HEK293 (cell line): ENCODE measurements at regions not wholly inside any gene's neighbourhood (a gene's known extent, or its start where the extent isn't known, plus 50 kb on each side); places are given as distances from the start of the nearest gene placed in this dataset.

Source experiments
- CTCF ChIA-PET: fragments of 350-600 bp; formaldehyde crosslinking; extraction: SDS; loops from one replicate; lab custom pipeline; 2021; ENCODE audit warnings: antibody characterized with exemption; lab: Yijun Ruan, JAX
- POLR2A ChIA-PET: fragments of 300-600 bp; formaldehyde crosslinking; extraction: SDS; loops from one replicate; lab custom pipeline; 2020; ENCODE audit warnings: antibody characterized with exemption, inconsistent platforms; lab: Yijun Ruan, JAX
- H3K27ac ChIP-seq: fragments of 200-500 bp; sonication (Bioruptor generic); 2 replicates; pipeline ENCODE4 v1.5.1; 2014; ENCODE audit warnings: low read depth, low read length, control low read depth, inconsistent platforms; ENCODE audit errors: extremely low read depth
- H3K36me3 ChIP-seq, 2 experiments: fragments of 200-500 bp in 1 of 2; sonication (Bioruptor generic) in 1 of 2; 1 replicate in 1 of 2; 2 replicates in 1 of 2; pipeline ENCODE4 v1.5.1; 2014 to 2017; ENCODE audit warnings: inconsistent platforms in 2 of 2, low read length in 2 of 2; ENCODE audit not compliant: control insufficient read depth in 2 of 2, insufficient read depth in 1 of 2
- H3K4me1 ChIP-seq: fragments of 200-500 bp; sonication (Bioruptor generic); 2 replicates; pipeline ENCODE4 v1.5.1; 2014; ENCODE audit warnings: mild to moderate bottlenecking, low read length, inconsistent platforms; ENCODE audit not compliant: control insufficient read depth, insufficient read depth
- H3K4me3 ChIP-seq: 2 replicates; pipeline ENCODE4 v1.5.1; 2011; ENCODE audit warnings: low read depth, mild to moderate bottlenecking, control low read depth, low read length, moderate library complexity
- H3K9me3 ChIP-seq: fragments of 200-500 bp; sonication (Bioruptor generic); 2 replicates; pipeline ENCODE4 v1.5.1; 2014; ENCODE audit warnings: low read depth, low read length, inconsistent platforms; ENCODE audit not compliant: control insufficient read depth, insufficient read depth
- GFI1B ChIP-seq: fragments of 450-650 bp; formaldehyde crosslinking; IDR thresholded peaks from 2 replicates; pipeline ENCODE4 v1.5.1; 2016; ENCODE audit warnings: missing biosample characterization, missing genetic modification characterization
- KLF16 ChIP-seq: fragments of 450-650 bp; formaldehyde crosslinking; IDR thresholded peaks from 2 replicates; pipeline ENCODE4 v1.5.1; 2017; ENCODE audit warnings: missing biosample characterization, missing genetic modification characterization
- ZBTB17 ChIP-seq: fragments of 450-650 bp; formaldehyde crosslinking; IDR thresholded peaks from 2 replicates; pipeline ENCODE4 v1.5.1; 2016; ENCODE audit warnings: missing biosample characterization, missing genetic modification characterization
- ZBTB20 ChIP-seq: fragments of 450-650 bp; formaldehyde crosslinking; IDR thresholded peaks from 2 replicates; pipeline ENCODE4 v1.5.1; 2016; ENCODE audit warnings: missing biosample characterization, missing genetic modification characterization
- ZFP3 ChIP-seq: fragments of 450-650 bp; formaldehyde crosslinking; IDR thresholded peaks from 2 replicates; pipeline ENCODE4 v1.5.1; 2016; ENCODE audit warnings: low read depth, missing biosample characterization, missing genetic modification characterization
- ZFP37 ChIP-seq: fragments of 450-650 bp; formaldehyde crosslinking; IDR thresholded peaks from 2 replicates; pipeline ENCODE4 v1.5.1; 2016; ENCODE audit warnings: missing biosample characterization, missing genetic modification characterization
- ZFP69B ChIP-seq: fragments of 450-650 bp; formaldehyde crosslinking; IDR thresholded peaks from 2 replicates; pipeline ENCODE4 v1.5.1; 2016; ENCODE audit warnings: missing biosample characterization, missing genetic modification characterization
- ZNF561 ChIP-seq: fragments of 450-650 bp; IDR thresholded peaks from 2 replicates; pipeline ENCODE4 v1.5.1; 2018; ENCODE audit warnings: missing biosample characterization, missing genetic modification characterization, borderline replicate concordance
- ZNF621 ChIP-seq: fragments of 450-650 bp; formaldehyde crosslinking; IDR thresholded peaks from 2 replicates; pipeline ENCODE4 v1.5.1; 2017; ENCODE audit warnings: missing biosample characterization, missing genetic modification characterization
- ZNF660 ChIP-seq: fragments of 450-650 bp; IDR thresholded peaks from 2 replicates; pipeline ENCODE4 v1.5.1; 2018; ENCODE audit warnings: missing biosample characterization, mild to moderate bottlenecking, missing genetic modification characterization
- TF ChIP-seq, protein P1 (sequence below): fragments of 450-650 bp; formaldehyde crosslinking; IDR thresholded peaks from 2 replicates; pipeline ENCODE4 v1.5.1; 2016; ENCODE audit warnings: missing biosample characterization, missing genetic modification characterization
- TF ChIP-seq, protein P2 (sequence below): fragments of 450-650 bp; formaldehyde crosslinking; IDR thresholded peaks from 2 replicates; pipeline ENCODE4 v1.5.1; 2017; ENCODE audit warnings: missing biosample characterization, missing genetic modification characterization
- TF ChIP-seq, protein P3 (sequence below): fragments of 450-650 bp; formaldehyde crosslinking; IDR thresholded peaks from 2 replicates; pipeline ENCODE4 v1.5.1; 2016; ENCODE audit warnings: missing biosample characterization, missing genetic modification characterization, borderline replicate concordance
- TF ChIP-seq, protein P4 (sequence below): fragments of 450-650 bp; formaldehyde crosslinking; IDR thresholded peaks from 2 replicates; pipeline ENCODE4 v1.5.1; 2016; ENCODE audit warnings: missing biosample characterization, missing genetic modification characterization, low read depth
- TF ChIP-seq, protein P5 (sequence below): fragments of 450-650 bp; formaldehyde crosslinking; IDR thresholded peaks from 2 replicates; pipeline ENCODE4 v1.5.1; 2016; ENCODE audit warnings: missing biosample characterization, missing genetic modification characterization
- TF ChIP-seq, protein P6 (sequence below): fragments of 450-650 bp; formaldehyde crosslinking; optimal IDR thresholded peaks from 2 replicates; pipeline ENCODE3; 2016; ENCODE audit warnings: missing biosample characterization, mild to moderate bottlenecking, missing genetic modification characterization

DNA sequence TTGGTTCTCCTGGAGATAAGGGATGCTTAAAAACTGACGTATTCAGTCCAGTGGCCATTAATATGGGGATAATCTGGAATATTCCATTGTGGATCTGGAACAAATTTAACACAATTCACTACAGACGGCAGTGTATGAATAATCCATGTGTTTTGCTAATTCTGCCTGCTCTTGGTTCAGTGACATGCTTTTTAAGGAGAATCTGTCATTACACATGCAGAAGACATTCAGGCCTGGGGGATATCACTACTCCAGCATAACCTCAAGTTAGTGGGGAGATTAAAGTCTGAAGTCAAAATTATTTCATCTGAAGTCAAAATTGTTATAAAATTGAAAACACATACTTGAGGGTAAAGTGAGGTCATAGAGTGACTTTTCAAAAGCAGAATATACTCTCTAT, 789.3 kb downstream of the USP25 start (continued):
- TF ChIP-seq, protein P1, sequence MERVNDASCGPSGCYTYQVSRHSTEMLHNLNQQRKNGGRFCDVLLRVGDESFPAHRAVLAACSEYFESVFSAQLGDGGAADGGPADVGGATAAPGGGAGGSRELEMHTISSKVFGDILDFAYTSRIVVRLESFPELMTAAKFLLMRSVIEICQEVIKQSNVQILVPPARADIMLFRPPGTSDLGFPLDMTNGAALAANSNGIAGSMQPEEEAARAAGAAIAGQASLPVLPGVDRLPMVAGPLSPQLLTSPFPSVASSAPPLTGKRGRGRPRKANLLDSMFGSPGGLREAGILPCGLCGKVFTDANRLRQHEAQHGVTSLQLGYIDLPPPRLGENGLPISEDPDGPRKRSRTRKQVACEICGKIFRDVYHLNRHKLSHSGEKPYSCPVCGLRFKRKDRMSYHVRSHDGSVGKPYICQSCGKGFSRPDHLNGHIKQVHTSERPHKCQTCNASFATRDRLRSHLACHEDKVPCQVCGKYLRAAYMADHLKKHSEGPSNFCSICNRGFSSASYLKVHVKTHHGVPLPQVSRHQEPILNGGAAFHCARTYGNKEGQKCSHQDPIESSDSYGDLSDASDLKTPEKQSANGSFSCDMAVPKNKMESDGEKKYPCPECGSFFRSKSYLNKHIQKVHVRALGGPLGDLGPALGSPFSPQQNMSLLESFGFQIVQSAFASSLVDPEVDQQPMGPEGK, result no peak
- TF ChIP-seq, protein P2, sequence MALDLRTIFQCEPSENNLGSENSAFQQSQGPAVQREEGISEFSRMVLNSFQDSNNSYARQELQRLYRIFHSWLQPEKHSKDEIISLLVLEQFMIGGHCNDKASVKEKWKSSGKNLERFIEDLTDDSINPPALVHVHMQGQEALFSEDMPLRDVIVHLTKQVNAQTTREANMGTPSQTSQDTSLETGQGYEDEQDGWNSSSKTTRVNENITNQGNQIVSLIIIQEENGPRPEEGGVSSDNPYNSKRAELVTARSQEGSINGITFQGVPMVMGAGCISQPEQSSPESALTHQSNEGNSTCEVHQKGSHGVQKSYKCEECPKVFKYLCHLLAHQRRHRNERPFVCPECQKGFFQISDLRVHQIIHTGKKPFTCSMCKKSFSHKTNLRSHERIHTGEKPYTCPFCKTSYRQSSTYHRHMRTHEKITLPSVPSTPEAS (tag by site-specific recombination), result no peak
- no peak for TF ChIP-seq ZFP37 (tag by site-specific recombination)
- TF ChIP-seq, protein P3, sequence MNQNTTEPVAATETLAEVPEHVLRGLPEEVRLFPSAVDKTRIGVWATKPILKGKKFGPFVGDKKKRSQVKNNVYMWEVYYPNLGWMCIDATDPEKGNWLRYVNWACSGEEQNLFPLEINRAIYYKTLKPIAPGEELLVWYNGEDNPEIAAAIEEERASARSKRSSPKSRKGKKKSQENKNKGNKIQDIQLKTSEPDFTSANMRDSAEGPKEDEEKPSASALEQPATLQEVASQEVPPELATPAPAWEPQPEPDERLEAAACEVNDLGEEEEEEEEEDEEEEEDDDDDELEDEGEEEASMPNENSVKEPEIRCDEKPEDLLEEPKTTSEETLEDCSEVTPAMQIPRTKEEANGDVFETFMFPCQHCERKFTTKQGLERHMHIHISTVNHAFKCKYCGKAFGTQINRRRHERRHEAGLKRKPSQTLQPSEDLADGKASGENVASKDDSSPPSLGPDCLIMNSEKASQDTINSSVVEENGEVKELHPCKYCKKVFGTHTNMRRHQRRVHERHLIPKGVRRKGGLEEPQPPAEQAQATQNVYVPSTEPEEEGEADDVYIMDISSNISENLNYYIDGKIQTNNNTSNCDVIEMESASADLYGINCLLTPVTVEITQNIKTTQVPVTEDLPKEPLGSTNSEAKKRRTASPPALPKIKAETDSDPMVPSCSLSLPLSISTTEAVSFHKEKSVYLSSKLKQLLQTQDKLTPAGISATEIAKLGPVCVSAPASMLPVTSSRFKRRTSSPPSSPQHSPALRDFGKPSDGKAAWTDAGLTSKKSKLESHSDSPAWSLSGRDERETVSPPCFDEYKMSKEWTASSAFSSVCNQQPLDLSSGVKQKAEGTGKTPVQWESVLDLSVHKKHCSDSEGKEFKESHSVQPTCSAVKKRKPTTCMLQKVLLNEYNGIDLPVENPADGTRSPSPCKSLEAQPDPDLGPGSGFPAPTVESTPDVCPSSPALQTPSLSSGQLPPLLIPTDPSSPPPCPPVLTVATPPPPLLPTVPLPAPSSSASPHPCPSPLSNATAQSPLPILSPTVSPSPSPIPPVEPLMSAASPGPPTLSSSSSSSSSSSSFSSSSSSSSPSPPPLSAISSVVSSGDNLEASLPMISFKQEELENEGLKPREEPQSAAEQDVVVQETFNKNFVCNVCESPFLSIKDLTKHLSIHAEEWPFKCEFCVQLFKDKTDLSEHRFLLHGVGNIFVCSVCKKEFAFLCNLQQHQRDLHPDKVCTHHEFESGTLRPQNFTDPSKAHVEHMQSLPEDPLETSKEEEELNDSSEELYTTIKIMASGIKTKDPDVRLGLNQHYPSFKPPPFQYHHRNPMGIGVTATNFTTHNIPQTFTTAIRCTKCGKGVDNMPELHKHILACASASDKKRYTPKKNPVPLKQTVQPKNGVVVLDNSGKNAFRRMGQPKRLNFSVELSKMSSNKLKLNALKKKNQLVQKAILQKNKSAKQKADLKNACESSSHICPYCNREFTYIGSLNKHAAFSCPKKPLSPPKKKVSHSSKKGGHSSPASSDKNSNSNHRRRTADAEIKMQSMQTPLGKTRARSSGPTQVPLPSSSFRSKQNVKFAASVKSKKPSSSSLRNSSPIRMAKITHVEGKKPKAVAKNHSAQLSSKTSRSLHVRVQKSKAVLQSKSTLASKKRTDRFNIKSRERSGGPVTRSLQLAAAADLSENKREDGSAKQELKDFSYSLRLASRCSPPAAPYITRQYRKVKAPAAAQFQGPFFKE (tag by site-specific recombination), result no peak
- TF ChIP-seq ZNF561 (tag by site-specific recombination), result no peak
- no peak for TF ChIP-seq ZBTB20
- no peak for TF ChIP-seq ZFP69B (tag by site-specific recombination)

DNA sequence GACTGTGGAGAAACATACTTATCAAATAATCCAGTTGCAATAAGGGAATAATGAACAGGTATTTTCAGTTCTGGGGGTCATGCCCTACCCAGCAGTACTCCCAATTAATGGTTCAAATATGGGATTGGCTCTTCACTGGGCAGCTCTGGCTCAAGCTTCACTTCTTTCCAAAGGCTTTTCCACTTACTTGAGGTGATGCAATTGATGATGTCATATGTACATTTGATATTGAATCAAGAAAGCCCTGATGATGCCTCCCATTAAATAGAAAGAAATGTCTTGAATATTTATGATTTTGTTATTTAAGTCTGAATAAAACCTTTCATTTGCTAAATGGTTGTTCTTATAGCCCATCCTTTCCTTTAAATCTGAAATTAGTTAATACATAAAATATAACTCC, 789.9 kb downstream of the USP25 start:
- peaks cover 3% of the 10 kb centered on the region; the same call in 1 of the 2 replicates for H3K9me3 ChIP-seq
- POLR2A ChIA-PET, result no interaction called here
- H3K4me1 ChIP-seq, result peaks cover 6% of the 10 kb centered on the region
- TF ChIP-seq ZFP3 (tag by site-specific recombination), result no peak
- TF ChIP-seq, protein P4, sequence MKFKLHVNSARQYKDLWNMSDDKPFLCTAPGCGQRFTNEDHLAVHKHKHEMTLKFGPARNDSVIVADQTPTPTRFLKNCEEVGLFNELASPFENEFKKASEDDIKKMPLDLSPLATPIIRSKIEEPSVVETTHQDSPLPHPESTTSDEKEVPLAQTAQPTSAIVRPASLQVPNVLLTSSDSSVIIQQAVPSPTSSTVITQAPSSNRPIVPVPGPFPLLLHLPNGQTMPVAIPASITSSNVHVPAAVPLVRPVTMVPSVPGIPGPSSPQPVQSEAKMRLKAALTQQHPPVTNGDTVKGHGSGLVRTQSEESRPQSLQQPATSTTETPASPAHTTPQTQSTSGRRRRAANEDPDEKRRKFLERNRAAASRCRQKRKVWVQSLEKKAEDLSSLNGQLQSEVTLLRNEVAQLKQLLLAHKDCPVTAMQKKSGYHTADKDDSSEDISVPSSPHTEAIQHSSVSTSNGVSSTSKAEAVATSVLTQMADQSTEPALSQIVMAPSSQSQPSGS (tag by site-specific recombination), result peak; percentile 13; the same call in 1 of the 2 replicates
- peak; percentile 73 for TF ChIP-seq ZNF660 (tag by site-specific recombination)
- H3K36me3 ChIP-seq, result no peaks in the 10 kb centered on the region; a peak in 1 of 3 replicates
- CTCF ChIA-PET, result no interaction called here
- no peak overlapping the region for H3K4me3 ChIP-seq
- H3K27ac ChIP-seq, result no peak overlapping the region

DNA sequence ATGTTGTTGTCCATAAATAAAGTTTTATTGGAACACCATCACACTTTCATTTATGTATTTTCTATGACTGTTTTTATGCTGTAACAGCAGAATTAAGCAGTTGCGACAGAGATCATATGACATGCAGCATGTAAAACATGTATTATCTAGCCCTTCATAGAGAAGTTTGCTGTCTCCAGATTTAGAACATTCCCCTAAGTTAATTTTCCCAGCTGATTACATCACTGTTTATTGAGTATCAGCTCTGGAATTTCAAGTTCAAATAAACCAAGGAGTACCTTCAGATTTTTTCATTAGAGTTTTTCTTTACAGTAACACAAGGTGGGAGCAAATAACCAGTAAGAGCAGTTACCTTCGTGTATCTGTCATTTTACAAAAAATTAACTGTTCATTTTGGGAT, 792.8 kb downstream of the USP25 start:
- POLR2A ChIA-PET, result no interaction called here
- CTCF ChIA-PET, result interaction anchor here (0.6 kb wide), 1 partner anchor 310 kb away, joined by 3 read pairs; no protein-coding TSS in a partner anchor
- Histone ChIP-seq H3K36me3 (no peaks in the 10 kb centered on the region; a peak in 1 of 3 replicates), H3K9me3 (no peaks in the 10 kb centered on the region), H3K27ac (no peak overlapping the region), H3K4me3 (no peak overlapping the region), H3K4me1 (peaks cover 6% of the 10 kb centered on the region)
- TF ChIP-seq, protein P5, sequence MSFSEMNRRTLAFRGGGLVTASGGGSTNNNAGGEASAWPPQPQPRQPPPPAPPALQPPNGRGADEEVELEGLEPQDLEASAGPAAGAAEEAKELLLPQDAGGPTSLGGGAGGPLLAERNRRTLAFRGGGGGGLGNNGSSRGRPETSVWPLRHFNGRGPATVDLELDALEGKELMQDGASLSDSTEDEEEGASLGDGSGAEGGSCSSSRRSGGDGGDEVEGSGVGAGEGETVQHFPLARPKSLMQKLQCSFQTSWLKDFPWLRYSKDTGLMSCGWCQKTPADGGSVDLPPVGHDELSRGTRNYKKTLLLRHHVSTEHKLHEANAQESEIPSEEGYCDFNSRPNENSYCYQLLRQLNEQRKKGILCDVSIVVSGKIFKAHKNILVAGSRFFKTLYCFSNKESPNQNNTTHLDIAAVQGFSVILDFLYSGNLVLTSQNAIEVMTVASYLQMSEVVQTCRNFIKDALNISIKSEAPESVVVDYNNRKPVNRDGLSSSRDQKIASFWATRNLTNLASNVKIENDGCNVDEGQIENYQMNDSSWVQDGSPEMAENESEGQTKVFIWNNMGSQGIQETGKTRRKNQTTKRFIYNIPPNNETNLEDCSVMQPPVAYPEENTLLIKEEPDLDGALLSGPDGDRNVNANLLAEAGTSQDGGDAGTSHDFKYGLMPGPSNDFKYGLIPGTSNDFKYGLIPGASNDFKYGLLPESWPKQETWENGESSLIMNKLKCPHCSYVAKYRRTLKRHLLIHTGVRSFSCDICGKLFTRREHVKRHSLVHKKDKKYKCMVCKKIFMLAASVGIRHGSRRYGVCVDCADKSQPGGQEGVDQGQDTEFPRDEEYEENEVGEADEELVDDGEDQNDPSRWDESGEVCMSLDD, result no peak
- TF ChIP-seq KLF16 (tag by site-specific recombination), result no peak
- TF ChIP-seq ZBTB17 (tag by site-specific recombination), result no peak
- TF ChIP-seq, protein P6, sequence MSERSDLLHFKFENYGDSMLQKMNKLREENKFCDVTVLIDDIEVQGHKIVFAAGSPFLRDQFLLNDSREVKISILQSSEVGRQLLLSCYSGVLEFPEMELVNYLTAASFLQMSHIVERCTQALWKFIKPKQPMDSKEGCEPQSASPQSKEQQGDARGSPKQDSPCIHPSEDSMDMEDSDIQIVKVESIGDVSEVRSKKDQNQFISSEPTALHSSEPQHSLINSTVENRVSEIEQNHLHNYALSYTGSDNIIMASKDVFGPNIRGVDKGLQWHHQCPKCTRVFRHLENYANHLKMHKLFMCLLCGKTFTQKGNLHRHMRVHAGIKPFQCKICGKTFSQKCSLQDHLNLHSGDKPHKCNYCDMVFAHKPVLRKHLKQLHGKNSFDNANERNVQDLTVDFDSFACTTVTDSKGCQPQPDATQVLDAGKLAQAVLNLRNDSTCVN (tag by site-specific recombination), result no peak
- TF ChIP-seq ZNF621 (tag by site-specific recombination), result no peak
- no peak for TF ChIP-seq GFI1B
